KMS-11 (cell line): ENCODE measurements at regions not wholly inside any gene's neighbourhood (a gene's known extent, or its start where the extent isn't known, plus 50 kb on each side); places are given as distances from the start of the nearest gene placed in this dataset.

ENCODE experiments used
- H2AFZ ChIP-seq: fragments of 200-600 bp; sonication (generic); 2 replicates; pipeline ENCODE4 v1.6.1; 2016; ENCODE audit warnings: antibody characterized with exemption, mixed run types, low read depth
- H3K27ac ChIP-seq: fragments of 200-600 bp; sonication (generic); 2 replicates; pipeline ENCODE4 v1.6.1; 2016; ENCODE audit warnings: mild to moderate bottlenecking, mixed run types
- H3K27me3 ChIP-seq: fragments of 200-600 bp; sonication (generic); 2 replicates; pipeline ENCODE4 v1.6.1; 2017; ENCODE audit warnings: mild to moderate bottlenecking, low read depth, mixed run types, moderate library complexity; ENCODE audit not compliant: insufficient read depth
- H3K36me3 ChIP-seq: fragments of 200-600 bp; sonication (generic); 2 replicates; pipeline ENCODE4 v1.6.1; 2017; ENCODE audit warnings: mild to moderate bottlenecking, mixed run types; ENCODE audit not compliant: insufficient read depth
- H3K4me1 ChIP-seq: fragments of 200-600 bp; sonication (generic); 2 replicates; pipeline ENCODE4 v1.6.1; 2016; ENCODE audit warnings: mild to moderate bottlenecking, low read depth, mixed run types; ENCODE audit not compliant: poor library complexity, severe bottlenecking
- H3K4me2 ChIP-seq: fragments of 200-600 bp; sonication (generic); 2 replicates; pipeline ENCODE4 v1.7.0; 2016; ENCODE audit warnings: mild to moderate bottlenecking, mixed run types
- H3K4me3 ChIP-seq: fragments of 200-600 bp; sonication (generic); IDR thresholded peaks from 2 replicates; pipeline ENCODE4 v1.6.1; 2017; ENCODE audit warnings: low read depth, low read length, mixed read lengths; ENCODE audit not compliant: insufficient read depth
- H3K79me2 ChIP-seq: fragments of 200-600 bp; sonication (generic); 2 replicates; pipeline ENCODE4 v1.6.1; 2016; ENCODE audit warnings: low read depth, mixed run types; ENCODE audit not compliant: insufficient read depth
- H3K9ac ChIP-seq: fragments of 200-600 bp; sonication (generic); 2 replicates; pipeline ENCODE4 v1.6.1; 2016; ENCODE audit warnings: mild to moderate bottlenecking, mixed run types
- H4K20me1 ChIP-seq: fragments of 200-600 bp; sonication (generic); 2 replicates; pipeline ENCODE4 v1.6.1; 2016; ENCODE audit warnings: mild to moderate bottlenecking, mixed run types; ENCODE audit not compliant: insufficient read depth
- TF ChIP-seq, protein P1 (sequence below): fragments of 200-600 bp; sonication (generic); conservative IDR thresholded peaks from 2 replicates; pipeline ENCODE4 v1.6.1; 2017; ENCODE audit warnings: low read depth, mild to moderate bottlenecking, antibody characterized with exemption, low read length, moderate library complexity, mixed read lengths

- H3K27ac ChIP-seq = no peak overlapping the region
Measured at GRCh38 chr6:2396042-2396657, 150.7 kb upstream of the GMDS start.

GRCh38 chr6:2388554-2389324 is 143.3 kb upstream of the GMDS start:
- Histone ChIP-seq H3K4me1 (no peaks in the 10 kb centered on the region), H4K20me1 (no peaks in the 10 kb centered on the region), H3K27me3 (no peaks in the 10 kb centered on the region), H3K27ac (no peak overlapping the region), H2AFZ (no peak overlapping the region), H3K79me2 (no peaks in the 10 kb centered on the region), H3K4me2 (no peak overlapping the region), H3K9ac (no peak overlapping the region), H3K4me3 (no peak overlapping the region), H3K36me3 (no peaks in the 10 kb centered on the region)
- TF ChIP-seq, protein P1, sequence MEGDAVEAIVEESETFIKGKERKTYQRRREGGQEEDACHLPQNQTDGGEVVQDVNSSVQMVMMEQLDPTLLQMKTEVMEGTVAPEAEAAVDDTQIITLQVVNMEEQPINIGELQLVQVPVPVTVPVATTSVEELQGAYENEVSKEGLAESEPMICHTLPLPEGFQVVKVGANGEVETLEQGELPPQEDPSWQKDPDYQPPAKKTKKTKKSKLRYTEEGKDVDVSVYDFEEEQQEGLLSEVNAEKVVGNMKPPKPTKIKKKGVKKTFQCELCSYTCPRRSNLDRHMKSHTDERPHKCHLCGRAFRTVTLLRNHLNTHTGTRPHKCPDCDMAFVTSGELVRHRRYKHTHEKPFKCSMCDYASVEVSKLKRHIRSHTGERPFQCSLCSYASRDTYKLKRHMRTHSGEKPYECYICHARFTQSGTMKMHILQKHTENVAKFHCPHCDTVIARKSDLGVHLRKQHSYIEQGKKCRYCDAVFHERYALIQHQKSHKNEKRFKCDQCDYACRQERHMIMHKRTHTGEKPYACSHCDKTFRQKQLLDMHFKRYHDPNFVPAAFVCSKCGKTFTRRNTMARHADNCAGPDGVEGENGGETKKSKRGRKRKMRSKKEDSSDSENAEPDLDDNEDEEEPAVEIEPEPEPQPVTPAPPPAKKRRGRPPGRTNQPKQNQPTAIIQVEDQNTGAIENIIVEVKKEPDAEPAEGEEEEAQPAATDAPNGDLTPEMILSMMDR = no peak

More at GRCh38 chr6:2396042-2396657, 150.7 kb upstream of the GMDS start:
- TF ChIP-seq, protein P1 = no peak
- H2AFZ ChIP-seq = no peak overlapping the region
- no peak overlapping the region for H3K4me2 ChIP-seq
- H3K4me1 ChIP-seq = no peaks in the 10 kb centered on the region
- H3K27me3 ChIP-seq = no peaks in the 10 kb centered on the region
- H3K4me3 ChIP-seq = no peak overlapping the region
- no peak overlapping the region for H3K9ac ChIP-seq
- no peaks in the 10 kb centered on the region for H3K36me3 ChIP-seq
- no peaks in the 10 kb centered on the region for H3K79me2 ChIP-seq
- H4K20me1 ChIP-seq = no peaks in the 10 kb centered on the region

GRCh38 chr6:2387445-2387844 is 142.0 kb upstream of the GMDS start:
- no peak overlapping the region for H3K27ac ChIP-seq
- H3K27me3 ChIP-seq = no peaks in the 10 kb centered on the region
- no peak overlapping the region for H3K4me3 ChIP-seq
- H3K9ac ChIP-seq = no peak overlapping the region
- TF ChIP-seq, protein P1 = no peak
- no peak overlapping the region for H2AFZ ChIP-seq
- H3K79me2 ChIP-seq = no peaks in the 10 kb centered on the region
- H4K20me1 ChIP-seq = no peaks in the 10 kb centered on the region
- no peaks in the 10 kb centered on the region for H3K36me3 ChIP-seq
- no peaks in the 10 kb centered on the region for H3K4me1 ChIP-seq
- H3K4me2 ChIP-seq = no peak overlapping the region

DNA sequence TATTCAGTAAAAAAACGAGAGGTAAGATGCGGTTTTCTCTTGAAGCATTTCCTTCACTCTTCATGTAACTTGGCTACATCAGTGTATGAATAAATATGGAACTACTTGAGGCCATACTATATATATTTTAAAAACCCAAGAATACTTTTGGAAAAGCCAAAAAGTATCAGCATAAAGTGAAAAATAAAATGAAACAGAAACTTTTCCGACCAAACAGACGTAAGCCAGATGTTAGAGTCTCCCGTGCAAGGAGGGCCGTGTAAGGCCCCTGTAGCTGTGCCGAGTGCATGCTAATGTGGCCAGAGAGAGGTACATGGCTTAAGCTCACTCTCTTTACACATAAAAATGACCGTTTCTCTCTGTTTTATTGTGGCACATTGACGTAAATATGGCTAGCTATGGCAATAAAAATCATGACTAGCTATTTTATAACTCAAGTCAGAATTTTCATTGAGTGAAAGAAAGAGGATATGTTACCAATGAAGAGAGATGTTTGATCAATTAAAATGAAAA is 140.1 kb upstream of the GMDS start:
- TF ChIP-seq, protein P1 = no peak
- Histone ChIP-seq H4K20me1 (no peaks in the 10 kb centered on the region), H3K4me1 (no peaks in the 10 kb centered on the region), H3K9ac (no peak overlapping the region), H3K27ac (no peak overlapping the region), H3K36me3 (no peaks in the 10 kb centered on the region), H2AFZ (no peak overlapping the region), H3K79me2 (no peaks in the 10 kb centered on the region), H3K27me3 (no peaks in the 10 kb centered on the region), H3K4me3 (no peak overlapping the region), H3K4me2 (no peak overlapping the region)
